GM12864 (cell line): ENCODE measurements at regions not wholly inside any gene's neighbourhood (a gene's known extent, or its start where the extent isn't known, plus 50 kb on each side); places are given as distances from the start of the nearest gene placed in this dataset.
A peak's percentile ranks its signal among the peaks of the same experiment; 100 is the strongest.
"Not testable (repeated sequence)": the region's sequence is repeated elsewhere in the genome, so short reads cannot be mapped to it uniquely, and the experiment has no call there.

Experiments used
- DNase-seq: peaks from one replicate; pipeline ENCODE4 v3.0.0-alpha.2; 2011; ENCODE audit warnings: low read depth
- H3K4me3 ChIP-seq: 2 replicates; pipeline ENCODE4 v1.5.1; 2011; ENCODE audit warnings: mild to moderate bottlenecking, low read depth, low read length, control low read depth
- CTCF ChIP-seq: IDR thresholded peaks from 2 replicates; pipeline ENCODE4 v1.5.1; 2011; ENCODE audit warnings: low read depth, mild to moderate bottlenecking, moderate library complexity, low read length, control low read depth, inconsistent platforms; ENCODE audit errors: missing control alignments

- DNase-seq, result no peak
- no peak for TF ChIP-seq CTCF
- H3K4me3 ChIP-seq, result no peak overlapping the region
Observed at GRCh38 chr9:109641372-109641659, 138.7 kb upstream of the PALM2AKAP2 start.

GRCh38 chr9:109652112-109652511 is 127.9 kb upstream of the PALM2AKAP2 start:
- no peak for TF ChIP-seq CTCF
- no peak overlapping the region for H3K4me3 ChIP-seq
- no peak for DNase-seq

GRCh38 chr9:109652971-109653370 is 127.0 kb upstream of the PALM2AKAP2 start:
- no peak overlapping the region for H3K4me3 ChIP-seq
- peak; percentile 28 for TF ChIP-seq CTCF
- DNase-seq, result no peak

- TF ChIP-seq CTCF, result no peak
- no peak for DNase-seq
- H3K4me3 ChIP-seq, result no peak overlapping the region
Observed at GRCh38 chr9:109653470-109653869, 126.5 kb upstream of the PALM2AKAP2 start.

- DNase-seq, H3K4me3 ChIP-seq: not testable (repeated sequence)
Observed at GRCh38 chr9:109663978-109664377, 116.0 kb upstream of the PALM2AKAP2 start.

- not testable (repeated sequence) for H3K4me3 ChIP-seq, DNase-seq
Observed at GRCh38 chr9:109665736-109666135, 114.3 kb upstream of the PALM2AKAP2 start.

GRCh38 chr9:109681301-109681700 is 98.7 kb upstream of the PALM2AKAP2 start:
- TF ChIP-seq CTCF, result no peak
- H3K4me3 ChIP-seq, result no peak overlapping the region
- DNase-seq, result no peak

GRCh38 chr9:109682227-109682626 is 97.8 kb upstream of the PALM2AKAP2 start:
- TF ChIP-seq CTCF, result no peak
- no peak overlapping the region for H3K4me3 ChIP-seq
- DNase-seq, result no peak
